HG03432 (cell line): ENCODE measurements at regions not wholly inside any gene's neighbourhood (a gene's known extent, or its start where the extent isn't known, plus 50 kb on each side); places are given as distances from the start of the nearest gene placed in this dataset.
"Not testable (repeated sequence)": the region's sequence is repeated elsewhere in the genome, so short reads cannot be mapped to it uniquely, and the experiment has no call there.

Source experiments
- ATAC-seq: cut with Tn5 transposase; IDR thresholded peaks from one replicate; pipeline ENCODE4 v1.9.1; 2021; ENCODE audit warnings: mild to moderate bottlenecking, moderate library complexity; ENCODE audit not compliant: unreplicated experiment

- not testable (repeated sequence) for ATAC-seq
Measured at GRCh38 chr20:5660756-5661155, 50.0 kb upstream of the GPCPD1 start.
